Bronchial epithelial cell (primary cell): ENCODE measurements at regions not wholly inside any gene's neighbourhood (a gene's known extent, or its start where the extent isn't known, plus 50 kb on each side); places are given as distances from the start of the nearest gene placed in this dataset.

ENCODE experiments used
- DNase-seq: peaks from one replicate; pipeline ENCODE4 v3.0.0-alpha.2; 2010; ENCODE audit warnings: low read depth
- FAIRE-seq: peaks from 2 replicates; lab custom pipeline; 2011; peaks lifted over from hg19 to GRCh38; lab: Jason Lieb, UNC
- H3K27me3 ChIP-seq: 2 replicates; pipeline ENCODE4 v1.5.1; 2011; ENCODE audit warnings: low read length; ENCODE audit not compliant: control insufficient read depth, insufficient read depth
- H3K36me3 ChIP-seq: 2 replicates; pipeline ENCODE4 v1.5.1; 2011; ENCODE audit warnings: low read length; ENCODE audit not compliant: control insufficient read depth, insufficient read depth
- H3K4me3 ChIP-seq: 2 replicates; pipeline ENCODE4 v1.5.1; 2011; ENCODE audit warnings: mild to moderate bottlenecking, low read depth, low read length, control low read depth
- CTCF ChIP-seq: IDR thresholded peaks from 2 replicates; pipeline ENCODE4 v1.5.1; 2011; ENCODE audit warnings: mild to moderate bottlenecking, moderate library complexity, low read length, control low read depth, inconsistent platforms; ENCODE audit not compliant: insufficient read depth, severe bottlenecking

GRCh38 chr15:45962733-45963132 is 327.9 kb downstream of the SQOR start:
- FAIRE-seq, result no peak
- Histone ChIP-seq H3K36me3 (no peaks in the 10 kb centered on the region), H3K4me3 (no peak overlapping the region), H3K27me3 (no peaks in the 10 kb centered on the region)
- no peak for TF ChIP-seq CTCF
- DNase-seq, result no peak

- no peak for TF ChIP-seq CTCF
These were observed 335.7 kb downstream of the SQOR start for GRCh38 chr15:45970542-45970941.

GRCh38 chr15:45980366-45980765 is 345.5 kb downstream of the SQOR start:
- Histone ChIP-seq H3K4me3 (no peak overlapping the region), H3K36me3 (no peaks in the 10 kb centered on the region), H3K27me3 (no peaks in the 10 kb centered on the region)
- peak; percentile 12 for DNase-seq
- no peak for FAIRE-seq
- TF ChIP-seq CTCF, result no peak

More at GRCh38 chr15:45970542-45970941, 335.7 kb downstream of the SQOR start:
- no peak for FAIRE-seq
- H3K27me3 ChIP-seq, result no peaks in the 10 kb centered on the region
- no peak for DNase-seq
- no peak overlapping the region for H3K4me3 ChIP-seq
- no peaks in the 10 kb centered on the region for H3K36me3 ChIP-seq

- no peak for TF ChIP-seq CTCF
- Histone ChIP-seq H3K27me3 (no peaks in the 10 kb centered on the region), H3K4me3 (no peak overlapping the region), H3K36me3 (no peaks in the 10 kb centered on the region)
- no peak for FAIRE-seq
- DNase-seq, result no peak
These were observed 346.8 kb downstream of the SQOR start for GRCh38 chr15:45981625-45982024.

GRCh38 chr15:45991863-45992262 is 357.0 kb downstream of the SQOR start:
- FAIRE-seq (no peak), DNase-seq (no peak)
- Histone ChIP-seq H3K4me3 (no peak overlapping the region), H3K27me3 (no peaks in the 10 kb centered on the region), H3K36me3 (no peaks in the 10 kb centered on the region)
- no peak for TF ChIP-seq CTCF

- TF ChIP-seq CTCF, result no peak
- Histone ChIP-seq H3K4me3 (no peak overlapping the region), H3K27me3 (no peaks in the 10 kb centered on the region), H3K36me3 (no peaks in the 10 kb centered on the region)
- DNase-seq (no peak), FAIRE-seq (no peak)
These were observed 358.2 kb downstream of the SQOR start for GRCh38 chr15:45993072-45993471.
